Inferior parietal cortex (tissue), 1 donor: ENCODE measurements at regions not wholly inside any gene's neighbourhood (a gene's known extent, or its start where the extent isn't known, plus 50 kb on each side); places are given as distances from the start of the nearest gene placed in this dataset.

ENCODE experiments used
- DNase-seq: peaks from one replicate; pipeline ENCODE4 v3.0.0-alpha.2; 2016; ENCODE audit errors: extremely low spot score

GRCh38 chr5:164680812-164681520, 1175.5 kb downstream of the MAT2B start:
- no peak for DNase-seq

- no peak for DNase-seq
Observed at GRCh38 chr5:164687391-164687790, 1182.0 kb downstream of the MAT2B start.

- no peak for DNase-seq
Observed at GRCh38 chr5:164688437-164688836, 1183.0 kb downstream of the MAT2B start.

- no peak for DNase-seq
Observed at GRCh38 chr5:164708831-164709230, 1203.4 kb downstream of the MAT2B start.

GRCh38 chr5:164713682-164714081, 1208.3 kb downstream of the MAT2B start:
- no peak for DNase-seq

GRCh38 chr5:164721116-164721515, 1215.7 kb downstream of the MAT2B start:
- DNase-seq, result no peak

- DNase-seq, result no peak
Observed at GRCh38 chr5:164721656-164722055, 1216.2 kb downstream of the MAT2B start.

- no peak for DNase-seq
Observed at GRCh38 chr5:164722702-164723101, 1217.3 kb downstream of the MAT2B start.

GRCh38 chr5:164727012-164727411, 1221.6 kb downstream of the MAT2B start:
- DNase-seq, result no peak

- no peak for DNase-seq
Observed at GRCh38 chr5:164728733-164729132, 1223.3 kb downstream of the MAT2B start.

- DNase-seq, result no peak
Observed at GRCh38 chr5:164735334-164735733, 1229.9 kb downstream of the MAT2B start.

GRCh38 chr5:164741376-164741775, 1236.0 kb downstream of the MAT2B start:
- DNase-seq, result no peak

- no peak for DNase-seq
Observed at GRCh38 chr5:164742025-164742424, 1236.6 kb downstream of the MAT2B start.

GRCh38 chr5:164746723-164747122, 1241.3 kb downstream of the MAT2B start:
- DNase-seq, result no peak

GRCh38 chr5:164747371-164747770, 1242.0 kb downstream of the MAT2B start:
- no peak for DNase-seq

- DNase-seq, result no peak
Observed at GRCh38 chr5:164748861-164749260, 1243.4 kb downstream of the MAT2B start.

GRCh38 chr5:164753434-164753833, 1248.0 kb downstream of the MAT2B start:
- DNase-seq, result no peak

- no peak for DNase-seq
Observed at GRCh38 chr5:164763206-164763605, 1257.8 kb downstream of the MAT2B start.

- no peak for DNase-seq
Observed at GRCh38 chr5:164772122-164772521, 1266.7 kb downstream of the MAT2B start.

GRCh38 chr5:164784230-164784629, 1278.8 kb downstream of the MAT2B start:
- no peak for DNase-seq

- DNase-seq, result no peak
Observed at GRCh38 chr5:164798110-164798509, 1292.7 kb downstream of the MAT2B start.

- no peak for DNase-seq
Observed at GRCh38 chr5:164799391-164799790, 1294.0 kb downstream of the MAT2B start.

- no peak for DNase-seq
Observed at GRCh38 chr5:164801910-164802309, 1296.5 kb downstream of the MAT2B start.

GRCh38 chr5:164809821-164810220, 1304.4 kb downstream of the MAT2B start:
- no peak for DNase-seq
